ENCODE measurements at regions not wholly inside any gene's neighbourhood (a gene's known extent, or its start where the extent isn't known, plus 50 kb on each side); places are given as distances from the start of the nearest gene placed in this dataset.

- no peak for TF ChIP-seq CTCF (IDR thresholded peaks at IDR 0.05; ENCODE audit: extremely low read depth in 1 of 2, insufficient read depth in 1 of 2, low read depth in 1 of 2, low read length in 2 of 2)
- TF ChIP-seq MAX (IDR thresholded peaks at IDR 0.05; ENCODE audit: insufficient read depth, insufficient read length): no peak
- no peak for TF ChIP-seq JUN (IDR thresholded peaks at IDR 0.05; ENCODE audit: borderline replicate concordance, insufficient read depth, insufficient read length, low read depth)
- no peak for TF ChIP-seq EZH2 (IDR thresholded peaks at IDR 0.05; ENCODE audit: borderline replicate concordance, low read depth, low read length, severe bottlenecking)
- TF ChIP-seq POLR2AphosphoS5 (IDR thresholded peaks at IDR 0.05; ENCODE audit: insufficient read depth, low read depth, low read length): no peak
- TF ChIP-seq POLR2A (IDR thresholded peaks at IDR 0.05; ENCODE audit: low read depth, low read length): no peak
- no peak for TF ChIP-seq MYC (IDR thresholded peaks at IDR 0.05; ENCODE audit: low read depth, low read length)
These were observed 102.4 kb downstream of the SLIT2 start for GRCh38 chr4:20354120-20354519.

Measured in endothelial cell of umbilical vein (primary cell).